ENCODE measurements at regions not wholly inside any gene's neighbourhood (a gene's known extent, or its start where the extent isn't known, plus 50 kb on each side); places are given as distances from the start of the nearest gene placed in this dataset.
"Not testable (repeated sequence)": the region's sequence is repeated elsewhere in the genome, so short reads cannot be mapped to it uniquely, and the experiment has no call there.

DNA sequence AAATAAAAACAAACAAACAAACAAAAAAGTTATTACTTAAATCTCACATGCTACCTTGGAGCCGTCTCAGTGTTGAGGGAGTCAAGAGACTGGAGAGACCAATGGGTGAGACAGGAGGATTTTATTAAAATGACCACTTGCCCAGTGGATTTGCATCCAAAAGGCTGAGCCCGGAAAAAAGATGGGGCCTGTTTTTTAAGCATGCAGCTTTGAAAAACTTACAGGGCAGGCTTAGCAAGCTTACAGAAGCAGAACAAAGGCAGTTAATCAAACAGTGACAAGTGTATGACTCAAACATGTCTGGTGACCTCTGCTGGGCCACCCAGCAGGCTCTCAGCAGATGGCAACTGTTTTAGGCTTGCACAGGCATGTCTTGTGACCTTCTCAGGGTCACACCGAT is 82.5 kb downstream of the POTEH start:
- TF ChIP-seq, protein P1, sequence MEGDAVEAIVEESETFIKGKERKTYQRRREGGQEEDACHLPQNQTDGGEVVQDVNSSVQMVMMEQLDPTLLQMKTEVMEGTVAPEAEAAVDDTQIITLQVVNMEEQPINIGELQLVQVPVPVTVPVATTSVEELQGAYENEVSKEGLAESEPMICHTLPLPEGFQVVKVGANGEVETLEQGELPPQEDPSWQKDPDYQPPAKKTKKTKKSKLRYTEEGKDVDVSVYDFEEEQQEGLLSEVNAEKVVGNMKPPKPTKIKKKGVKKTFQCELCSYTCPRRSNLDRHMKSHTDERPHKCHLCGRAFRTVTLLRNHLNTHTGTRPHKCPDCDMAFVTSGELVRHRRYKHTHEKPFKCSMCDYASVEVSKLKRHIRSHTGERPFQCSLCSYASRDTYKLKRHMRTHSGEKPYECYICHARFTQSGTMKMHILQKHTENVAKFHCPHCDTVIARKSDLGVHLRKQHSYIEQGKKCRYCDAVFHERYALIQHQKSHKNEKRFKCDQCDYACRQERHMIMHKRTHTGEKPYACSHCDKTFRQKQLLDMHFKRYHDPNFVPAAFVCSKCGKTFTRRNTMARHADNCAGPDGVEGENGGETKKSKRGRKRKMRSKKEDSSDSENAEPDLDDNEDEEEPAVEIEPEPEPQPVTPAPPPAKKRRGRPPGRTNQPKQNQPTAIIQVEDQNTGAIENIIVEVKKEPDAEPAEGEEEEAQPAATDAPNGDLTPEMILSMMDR (IDR thresholded peaks at IDR 0.05; ENCODE audit: borderline replicate concordance, extremely low read depth, low read length, poor library complexity, severe bottlenecking) = not testable (repeated sequence)
- not testable (repeated sequence) for TF ChIP-seq EZH2 (IDR thresholded peaks at IDR 0.05; ENCODE audit: borderline replicate concordance, low read depth, low read length, severe bottlenecking)

Measured in DND-41 (cell line).